WTC11 (cell line): ENCODE measurements at regions not wholly inside any gene's neighbourhood (a gene's known extent, or its start where the extent isn't known, plus 50 kb on each side); places are given as distances from the start of the nearest gene placed in this dataset.

Experiments
- ATF3 ChIP-seq: sonication (generic); formaldehyde crosslinking; conservative IDR thresholded peaks from 2 replicates; pipeline ENCODE4 v1.8.1; 2022; ENCODE audit warnings: mild to moderate bottlenecking, missing genetic modification reagents
- CTCF ChIP-seq: fragments of 200-600 bp; IDR thresholded peaks from 2 replicates; pipeline ENCODE4 v1.8.0; 2022; ENCODE audit warnings: antibody characterized with exemption
- GABPB1 ChIP-seq: sonication (generic); formaldehyde crosslinking; IDR thresholded peaks from 2 replicates; pipeline ENCODE4 v1.8.1; 2023; ENCODE audit warnings: mild to moderate bottlenecking, missing genetic modification reagents
- HMGXB4 ChIP-seq: sonication (generic); formaldehyde crosslinking; IDR thresholded peaks from 2 replicates; pipeline ENCODE4 v1.8.1; 2023; ENCODE audit warnings: mild to moderate bottlenecking, moderate library complexity, missing genetic modification reagents
- JUN ChIP-seq: sonication (generic); formaldehyde crosslinking; IDR thresholded peaks from 2 replicates; pipeline ENCODE4 v1.8.0; 2023; ENCODE audit warnings: mild to moderate bottlenecking, missing genetic modification reagents
- MAX ChIP-seq: sonication (generic); formaldehyde crosslinking; IDR thresholded peaks from 2 replicates; pipeline ENCODE4 v1.8.0; 2022; ENCODE audit warnings: mild to moderate bottlenecking, missing genetic modification reagents
- MXD4 ChIP-seq: fragments of 250-450 bp; sonication (Bioruptor Pico); IDR thresholded peaks from 2 replicates; pipeline ENCODE4 v1.8.0; 2021; ENCODE audit warnings: mild to moderate bottlenecking, moderate library complexity, borderline replicate concordance
- NR2C2 ChIP-seq: sonication (generic); formaldehyde crosslinking; IDR thresholded peaks from 2 replicates; pipeline ENCODE4 v1.8.0; 2022; ENCODE audit warnings: mild to moderate bottlenecking, missing genetic modification reagents
- PRRX2 ChIP-seq: fragments of 250-450 bp; sonication (Bioruptor Pico); IDR thresholded peaks from 2 replicates; pipeline ENCODE4 v1.8.0; 2021; ENCODE audit warnings: mild to moderate bottlenecking
- TCF7 ChIP-seq: sonication (generic); formaldehyde crosslinking; IDR thresholded peaks from 2 replicates; pipeline ENCODE4 v1.8.0; 2022; ENCODE audit warnings: mild to moderate bottlenecking, low read depth, missing genetic modification reagents, moderate library complexity
- ZSCAN18 ChIP-seq: fragments of 250-450 bp; sonication (Bioruptor Pico); IDR thresholded peaks from 2 replicates; pipeline ENCODE4 v2.1.2; 2022; ENCODE audit warnings: mild to moderate bottlenecking, moderate library complexity

GRCh38 chr16:64846966-64847365 lies 274.9 kb downstream of the CDH11 start:
- TF ChIP-seq CTCF (no peak), HMGXB4 (no peak), NR2C2 (CRISPR knock-in tag) (no peak), ATF3 (no peak), JUN (CRISPR knock-in tag) (no peak), GABPB1 (no peak), TCF7 (CRISPR knock-in tag) (no peak), MAX (CRISPR knock-in tag) (no peak), ZSCAN18 (CRISPR knock-in tag) (no peak), PRRX2 (CRISPR knock-in tag) (no peak), MXD4 (CRISPR knock-in tag) (no peak)
